Right ventricle myocardium superior (tissue), 1 donor: ENCODE measurements at regions not wholly inside any gene's neighbourhood (a gene's known extent, or its start where the extent isn't known, plus 50 kb on each side); places are given as distances from the start of the nearest gene placed in this dataset.

Experiments used
- ATAC-seq: fragments of 200-7000 bp; cut with Tn5 transposase; one replicate; pipeline ENCODE4 v1.9.1; 2020; ENCODE audit warnings: mild to moderate bottlenecking; ENCODE audit not compliant: poor library complexity
- DNase-seq: peaks from one replicate; pipeline ENCODE4 v3.0.0-alpha.2; 2020
- intact Hi-C: fragments of 100-400 bp; cut with DNase I; formaldehyde crosslinking; loops from one replicate; pipeline ENCODE4 v1.11.2; 2022
- donor health status: DM: no; HTN: yes; CAD: no; lungs with severe emphysema.

GRCh38 chr20:40361916-40362315 is 327.1 kb downstream of the MAFB start:
- intact Hi-C loops, result no loop called here
- DNase-seq (no peak), ATAC-seq (no peak)

GRCh38 chr20:40359131-40359912 is 329.7 kb downstream of the MAFB start:
- intact Hi-C loops, result no loop called here
- no peak for DNase-seq
- ATAC-seq, result no peak

GRCh38 chr20:40354880-40355279 is 334.2 kb downstream of the MAFB start:
- ATAC-seq, result no peak
- intact Hi-C loops, result no loop called here
- no peak for DNase-seq

- no peak for DNase-seq
- intact Hi-C loops, result no loop called here
- no peak for ATAC-seq
Observed at GRCh38 chr20:40343390-40343789, 345.6 kb downstream of the MAFB start.

GRCh38 chr20:40341561-40341960 is 347.5 kb downstream of the MAFB start:
- intact Hi-C loops, result no loop called here
- ATAC-seq (no peak), DNase-seq (no peak)

- ATAC-seq (peak; percentile 87), DNase-seq (peak; percentile 66)
- intact Hi-C loops, result no loop called here
Observed at GRCh38 chr20:40339661-40340449, 349.2 kb downstream of the MAFB start.

- intact Hi-C loops, result no loop called here
- no peak for ATAC-seq
- no peak for DNase-seq
Observed at GRCh38 chr20:40336533-40336932, 352.5 kb downstream of the MAFB start.

- ATAC-seq, result peak; percentile 41
- intact Hi-C loops, result no loop called here
- DNase-seq, result no peak
Observed at GRCh38 chr20:40335901-40336351, 353.1 kb downstream of the MAFB start.

GRCh38 chr20:40335437-40335836 is 353.6 kb downstream of the MAFB start:
- no peak for ATAC-seq
- intact Hi-C loops, result no loop called here

GRCh38 chr20:40333591-40333990 is 355.4 kb downstream of the MAFB start:
- intact Hi-C loops, result no loop called here
- DNase-seq, result no peak
- ATAC-seq, result no peak

More at GRCh38 chr20:40335437-40335836, 353.6 kb downstream of the MAFB start:
- DNase-seq, result no peak

GRCh38 chr20:40331807-40332560 is 357.1 kb downstream of the MAFB start:
- intact Hi-C loops, result no loop called here
- ATAC-seq (peak; percentile 70), DNase-seq (peak; percentile 52)

GRCh38 chr20:40331249-40331648 is 357.8 kb downstream of the MAFB start:
- intact Hi-C loops, result no loop called here
- ATAC-seq, result no peak

GRCh38 chr20:40329321-40329720 is 359.7 kb downstream of the MAFB start:
- ATAC-seq (no peak), DNase-seq (no peak)
- intact Hi-C loops, result no loop called here

More at GRCh38 chr20:40331249-40331648, 357.8 kb downstream of the MAFB start:
- no peak for DNase-seq

- DNase-seq, result no peak
- intact Hi-C loops, result no loop called here
- no peak for ATAC-seq
Observed at GRCh38 chr20:40326784-40327183, 362.3 kb downstream of the MAFB start.

- intact Hi-C loops, result no loop called here
- DNase-seq (no peak), ATAC-seq (peak; percentile 31)
Observed at GRCh38 chr20:40325006-40325568, 363.9 kb downstream of the MAFB start.

GRCh38 chr20:40323361-40323794 is 365.7 kb downstream of the MAFB start:
- DNase-seq, result no peak
- ATAC-seq, result no peak
- intact Hi-C loops, result no loop called here

- intact Hi-C loops, result no loop called here
- DNase-seq (no peak), ATAC-seq (no peak)
Observed at GRCh38 chr20:40322941-40323340, 366.1 kb downstream of the MAFB start.

- no peak for ATAC-seq
- no peak for DNase-seq
- intact Hi-C loops, result no loop called here
Observed at GRCh38 chr20:40320517-40321011, 368.5 kb downstream of the MAFB start.
